IPS-NIHi7 (cell line): ENCODE measurements at regions not wholly inside any gene's neighbourhood (a gene's known extent, or its start where the extent isn't known, plus 50 kb on each side); places are given as distances from the start of the nearest gene placed in this dataset.

ENCODE experiments used
- DNase-seq: peaks from one replicate; pipeline ENCODE4 v3.0.0; 2012; ENCODE audit warnings: mixed read lengths; ENCODE audit errors: extremely low spot score

DNA sequence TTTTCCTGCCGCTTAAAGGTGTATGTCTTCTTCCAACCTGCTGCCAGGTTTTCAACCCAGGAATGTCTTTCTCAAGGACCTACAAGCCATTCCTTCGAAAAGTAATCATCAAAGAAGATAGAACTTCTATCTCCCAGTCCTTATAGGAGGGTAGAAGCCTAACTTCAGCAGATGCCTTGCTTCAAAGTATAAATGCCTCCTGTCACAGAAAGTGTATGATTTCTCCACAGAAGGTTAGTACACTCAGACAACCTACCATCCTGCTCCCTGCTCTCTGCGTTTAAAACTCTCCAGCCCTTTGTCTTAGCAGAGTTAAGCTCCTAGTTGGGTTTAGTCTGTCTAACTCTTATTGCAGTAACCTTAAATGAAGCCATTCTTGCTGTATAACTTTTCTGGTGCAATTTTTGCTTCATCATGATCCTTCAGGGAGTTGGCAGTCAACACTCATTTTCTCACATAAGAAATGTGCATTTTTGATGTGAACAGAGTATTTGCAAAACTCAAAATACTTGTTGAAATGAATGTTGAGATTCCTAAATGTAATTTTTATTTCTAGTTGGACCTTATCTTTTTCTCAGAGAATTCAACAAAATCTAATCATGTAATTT lies 737.5 kb downstream of the LIG4 start:
- DNase-seq = no peak

DNA sequence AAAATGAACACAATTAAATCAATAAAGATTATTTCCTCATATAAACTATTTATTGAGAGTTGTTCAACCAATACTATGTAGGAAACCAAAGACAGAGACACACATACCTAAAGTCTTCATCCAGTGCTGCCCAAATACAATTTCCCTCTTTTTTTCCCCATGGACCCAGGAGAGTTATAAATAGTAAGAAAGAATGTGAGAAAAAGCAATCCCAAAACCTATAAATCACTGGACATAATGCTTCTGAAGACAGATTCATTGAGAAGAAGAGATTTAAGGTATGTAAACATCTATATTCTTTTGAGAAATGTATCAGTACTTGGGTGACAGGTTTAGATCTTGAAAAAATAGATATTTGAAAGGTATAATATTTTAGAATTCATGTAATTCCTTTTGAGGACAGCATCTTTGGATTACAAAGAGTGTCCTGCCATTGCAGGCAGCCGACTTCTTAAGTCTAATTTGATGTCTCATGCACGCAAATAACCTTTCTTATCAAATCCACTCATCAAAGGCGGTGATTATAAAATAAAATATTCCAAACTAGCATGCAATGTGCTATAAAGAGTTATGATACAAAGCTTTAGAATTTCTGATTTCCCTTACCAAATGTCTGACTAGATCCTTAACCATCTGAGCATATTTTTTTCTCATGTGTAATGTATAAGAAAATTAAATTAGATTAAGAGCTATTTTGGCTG lies 739.4 kb downstream of the LIG4 start:
- no peak for DNase-seq

DNA sequence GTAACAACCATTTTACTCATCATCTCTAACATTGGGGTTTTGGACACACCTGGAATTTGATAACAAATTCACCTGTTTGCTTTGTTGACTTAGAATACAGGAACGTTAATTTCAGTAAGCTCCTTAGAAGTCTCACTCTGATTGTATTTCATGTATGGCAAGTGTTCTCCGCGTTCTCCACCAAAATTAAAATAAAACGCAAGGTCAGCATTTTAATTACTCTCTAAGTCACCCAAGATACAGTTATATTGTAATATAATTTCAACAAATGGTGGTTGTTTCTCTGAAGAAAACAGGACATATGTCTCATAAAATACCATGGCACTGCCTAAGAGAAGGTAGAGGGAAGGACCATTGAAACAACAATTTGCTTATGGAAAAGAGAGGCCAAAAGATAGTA lies 742.1 kb downstream of the LIG4 start:
- DNase-seq = no peak

DNA sequence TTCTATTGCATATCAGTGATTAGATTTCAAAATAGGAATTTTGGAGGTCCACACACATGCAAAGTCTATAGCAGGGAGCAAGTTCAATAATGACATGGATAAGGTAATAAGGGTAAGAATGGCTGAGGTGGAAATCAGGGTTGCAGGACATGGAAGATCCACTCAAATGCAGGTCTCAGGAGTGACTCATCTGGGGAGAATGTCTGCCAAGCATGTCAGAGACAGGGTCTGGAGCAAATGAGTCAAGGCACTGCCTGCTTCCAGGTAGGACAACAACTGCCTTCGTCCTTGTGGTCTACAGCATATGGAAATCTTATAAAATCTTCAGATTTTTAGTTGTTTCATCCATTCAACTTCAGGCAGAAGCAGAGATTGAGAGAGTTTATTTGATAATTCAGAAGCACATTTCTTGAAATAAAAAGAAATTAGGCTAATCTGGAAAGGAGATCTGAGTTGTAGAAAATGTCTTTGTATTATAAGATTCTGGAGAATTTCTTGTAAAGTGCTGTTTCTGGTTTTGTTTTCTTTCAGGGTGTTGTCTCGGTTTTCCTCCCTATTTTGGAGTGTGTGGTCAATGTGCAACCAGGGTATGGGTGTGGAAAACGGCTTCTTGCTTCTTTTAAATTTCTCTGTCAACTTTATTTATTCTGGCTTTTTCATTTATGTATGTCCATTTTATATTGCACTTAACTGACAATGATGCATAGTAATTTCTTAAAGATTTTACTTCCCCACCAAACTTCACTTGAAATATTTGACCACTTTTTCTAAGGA lies 748.8 kb downstream of the LIG4 start:
- DNase-seq = peak; percentile 31

DNA sequence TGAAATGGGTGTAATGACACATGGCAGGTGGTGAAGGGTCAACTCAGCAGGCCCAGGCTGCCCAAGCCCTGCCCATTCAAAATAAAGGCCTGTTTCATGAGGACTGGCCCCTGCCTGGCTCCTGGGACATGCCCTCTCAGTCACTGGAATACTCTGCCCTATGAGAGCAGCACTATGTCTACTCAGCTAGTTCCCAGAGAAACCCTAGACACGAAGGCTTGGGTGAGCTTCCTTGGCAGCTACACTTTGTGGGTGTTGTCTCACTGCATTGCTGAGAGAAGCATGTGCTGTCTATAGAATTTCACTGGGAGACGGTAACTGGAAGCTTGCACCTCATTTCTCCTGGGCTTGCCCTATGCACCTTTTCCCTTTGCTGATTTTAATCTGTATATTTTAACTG lies 752.8 kb downstream of the LIG4 start:
- DNase-seq = no peak

DNA sequence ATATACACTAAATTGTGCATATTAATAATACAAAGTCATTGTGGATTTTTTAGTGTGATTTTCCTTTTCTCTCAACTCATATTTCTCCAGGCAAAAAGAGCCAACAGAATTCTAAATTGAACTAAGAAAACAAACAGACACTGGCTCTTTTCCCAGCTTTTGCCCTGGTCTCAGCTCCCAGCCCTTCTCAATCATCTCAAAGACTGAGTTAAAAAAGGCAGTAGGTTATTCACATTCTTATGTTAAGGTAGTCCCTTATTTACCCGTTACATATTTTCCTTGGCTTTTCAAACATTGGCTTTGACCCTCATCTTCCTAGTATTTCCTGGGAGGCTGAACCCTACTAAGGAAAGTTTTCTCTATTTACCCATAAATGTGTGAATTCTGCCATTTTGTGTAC lies 753.6 kb downstream of the LIG4 start:
- no peak for DNase-seq

DNA sequence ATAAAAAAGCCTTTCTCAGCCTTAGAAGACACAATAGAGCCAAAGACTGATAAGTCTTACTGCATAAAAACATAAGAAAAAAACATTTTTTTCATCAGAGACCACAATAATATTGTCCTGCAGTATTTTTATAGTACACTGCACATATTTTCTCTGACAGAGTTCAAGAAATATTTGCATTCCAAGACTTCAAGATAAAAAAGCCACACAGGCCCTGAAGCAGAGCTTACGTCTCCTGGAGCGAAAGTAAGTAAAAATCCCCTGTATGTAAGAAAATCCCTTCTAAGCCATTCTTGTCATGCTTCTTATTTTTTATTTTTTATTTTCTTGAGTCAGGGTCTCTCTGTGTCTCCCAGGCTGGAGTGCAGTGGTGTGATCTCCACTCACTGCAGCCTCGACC lies 755.9 kb downstream of the LIG4 start:
- DNase-seq = no peak

DNA sequence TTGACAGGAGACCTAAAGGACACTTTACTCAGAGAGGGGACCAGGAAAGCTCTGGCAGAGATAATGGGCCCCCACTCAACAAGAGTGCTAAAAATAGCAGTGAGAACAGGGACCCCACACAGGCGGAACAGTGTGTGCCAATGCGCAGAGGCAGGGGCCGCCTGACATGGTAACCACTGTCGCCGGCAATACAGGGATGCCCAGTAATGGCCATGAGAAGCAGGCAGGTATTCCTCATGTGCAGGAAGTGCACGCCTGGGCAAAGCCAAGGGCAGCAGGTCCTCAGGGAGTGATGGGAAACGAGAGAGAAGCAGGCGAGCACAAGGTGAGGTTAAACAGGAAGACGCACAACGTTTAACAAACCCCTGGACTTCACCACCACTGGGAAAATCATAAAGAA lies 757.1 kb downstream of the LIG4 start:
- no peak for DNase-seq

DNA sequence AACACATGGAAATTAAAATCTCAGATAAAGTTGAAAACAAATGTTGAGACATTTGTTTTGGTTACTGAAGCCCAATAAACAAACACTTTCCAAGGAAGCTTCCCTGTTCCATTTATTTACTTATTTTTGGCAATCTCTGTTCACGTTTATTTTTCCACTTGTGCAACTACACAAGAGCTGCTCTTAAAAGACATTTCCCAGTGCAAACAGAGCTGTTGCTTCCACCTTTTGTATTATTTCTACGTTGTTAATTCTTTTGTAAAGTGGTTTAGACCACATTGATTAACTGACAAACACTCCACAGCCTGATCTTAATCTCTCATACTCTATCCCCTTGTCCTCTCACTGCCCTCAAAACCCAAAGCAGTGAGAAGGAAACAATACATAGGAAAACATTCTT lies 757.6 kb downstream of the LIG4 start:
- DNase-seq = no peak

DNA sequence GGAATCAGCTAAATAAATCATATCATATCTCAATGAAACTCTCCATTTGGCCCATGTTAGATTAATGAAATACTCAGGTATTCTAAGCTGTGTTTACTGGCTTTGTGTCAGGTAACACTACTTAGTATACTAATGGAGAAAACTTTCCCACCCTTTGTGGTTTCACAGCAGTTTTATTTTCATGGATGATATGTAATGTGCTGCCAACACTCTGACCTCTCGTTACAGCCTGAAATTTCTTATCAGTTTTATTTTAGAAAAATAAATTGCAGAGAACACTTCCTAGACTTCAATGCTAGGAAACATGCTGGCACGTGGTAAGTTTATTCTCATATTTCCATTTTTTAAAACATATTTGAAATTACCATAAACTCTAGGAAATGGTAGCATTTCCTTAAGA lies 758.9 kb downstream of the LIG4 start:
- DNase-seq = no peak

DNA sequence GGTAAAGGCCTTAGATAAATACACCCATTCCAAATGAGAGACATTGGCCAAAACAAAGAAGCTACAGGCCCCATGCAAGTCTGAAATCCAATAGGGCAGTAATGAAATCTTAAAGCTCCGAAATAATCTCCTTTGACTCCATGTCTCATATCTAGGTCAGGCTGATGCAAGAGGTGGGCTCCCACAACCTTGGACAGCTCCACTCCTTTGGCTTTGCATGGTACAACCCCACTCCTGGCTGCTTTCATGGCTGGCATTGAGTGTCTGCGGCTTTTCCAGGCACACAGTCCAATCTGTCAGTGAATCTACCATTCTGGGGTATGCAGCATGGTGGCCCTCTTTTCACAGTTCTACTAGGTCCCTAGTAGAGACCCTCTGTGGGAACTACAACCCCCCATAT lies 762.5 kb downstream of the LIG4 start:
- no peak for DNase-seq

DNA sequence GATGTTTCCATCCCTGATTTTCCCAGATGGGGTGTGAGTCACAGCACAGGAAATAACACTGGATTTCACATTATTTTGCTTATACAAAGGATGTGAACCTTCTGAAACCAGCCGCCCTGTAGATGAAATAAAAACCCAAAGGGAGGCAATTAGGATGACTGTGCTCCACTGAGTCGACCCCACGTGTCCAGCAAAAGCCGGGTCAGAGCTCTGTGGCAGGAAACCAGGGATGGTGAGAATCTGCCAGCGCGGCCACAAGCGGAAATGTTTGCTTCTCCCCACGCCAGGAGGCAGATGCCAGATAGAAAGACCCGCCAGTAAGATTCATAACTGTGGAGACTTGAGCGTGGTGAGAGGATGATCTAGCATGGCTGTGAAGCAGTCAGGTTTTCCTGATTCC lies 764.4 kb downstream of the LIG4 start:
- DNase-seq = no peak

DNA sequence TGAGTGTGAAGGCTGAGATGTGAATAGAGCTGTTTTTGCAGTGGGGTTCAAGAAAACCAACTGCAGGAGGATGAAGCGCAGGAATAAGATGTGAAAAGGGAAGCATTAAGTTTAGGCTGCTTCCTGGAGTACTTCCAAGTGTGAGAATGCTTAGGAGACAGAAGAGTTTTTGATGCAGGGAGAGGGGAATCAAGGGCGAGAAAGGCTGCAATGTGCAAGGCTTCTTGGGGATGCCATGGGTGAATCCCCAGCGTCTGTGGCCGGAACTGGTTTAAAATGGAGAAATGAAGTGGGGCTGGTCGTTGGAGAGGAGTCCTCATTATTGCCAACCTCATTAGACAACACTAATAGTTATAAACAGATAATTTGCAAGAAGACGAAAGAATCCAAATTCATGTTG lies 764.9 kb downstream of the LIG4 start:
- DNase-seq = no peak

DNA sequence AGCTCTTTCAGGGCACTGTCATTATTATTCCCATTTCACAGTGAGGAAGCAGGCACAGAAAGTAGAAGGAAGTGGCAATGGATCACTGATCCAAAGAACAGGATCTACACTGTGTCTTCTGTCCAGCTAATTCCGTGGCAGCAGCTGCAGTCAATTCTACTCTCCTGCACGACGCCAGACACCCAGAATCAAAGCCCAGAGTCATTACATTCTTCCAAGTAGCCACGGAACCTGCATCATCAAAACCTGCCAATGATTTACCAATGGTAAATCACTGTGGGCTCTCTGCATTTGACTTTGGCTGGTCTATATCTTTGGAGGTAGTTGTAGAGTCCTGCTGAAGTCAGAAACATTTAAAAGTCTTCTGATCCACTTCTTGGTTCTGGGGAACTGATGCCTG lies 767.7 kb downstream of the LIG4 start:
- no peak for DNase-seq

DNA sequence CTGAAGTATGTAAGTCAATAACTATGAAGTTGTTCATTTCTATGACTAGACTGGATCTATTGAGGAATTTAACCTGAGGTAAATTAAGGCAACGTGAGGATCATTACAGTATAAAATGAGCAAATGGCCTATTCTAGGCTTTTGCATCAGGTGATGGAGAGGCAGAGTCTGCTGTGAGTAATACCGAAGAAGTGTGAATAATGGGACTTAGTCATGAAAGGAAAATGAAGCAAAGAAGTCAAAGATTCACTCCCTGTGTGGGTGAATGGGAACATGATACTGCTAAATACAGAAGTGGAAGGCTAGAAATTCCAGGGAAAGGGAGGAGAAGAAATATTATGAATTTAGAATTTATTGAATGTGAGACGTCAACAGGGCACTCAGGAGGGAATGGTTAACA lies 774.1 kb downstream of the LIG4 start:
- DNase-seq = no peak

DNA sequence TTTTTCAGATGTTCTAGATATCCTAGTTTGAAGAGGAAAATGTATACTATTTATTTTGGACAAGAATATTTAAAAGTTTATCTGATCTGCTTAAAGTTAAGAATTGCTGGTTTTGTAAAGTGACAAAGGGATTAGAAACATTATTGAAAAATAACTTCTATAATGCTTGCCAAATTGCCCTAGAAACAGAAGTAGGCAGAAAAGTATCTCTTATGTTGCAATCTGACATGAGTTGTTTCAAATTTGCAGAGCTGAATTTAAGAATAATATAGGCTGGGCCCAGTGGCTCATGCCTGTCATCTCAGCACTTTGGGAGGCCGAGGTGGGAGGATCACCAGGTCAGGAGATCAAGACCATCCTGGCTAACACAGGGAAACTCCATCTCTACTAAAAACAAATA lies 777.1 kb downstream of the LIG4 start:
- DNase-seq = no peak

DNA sequence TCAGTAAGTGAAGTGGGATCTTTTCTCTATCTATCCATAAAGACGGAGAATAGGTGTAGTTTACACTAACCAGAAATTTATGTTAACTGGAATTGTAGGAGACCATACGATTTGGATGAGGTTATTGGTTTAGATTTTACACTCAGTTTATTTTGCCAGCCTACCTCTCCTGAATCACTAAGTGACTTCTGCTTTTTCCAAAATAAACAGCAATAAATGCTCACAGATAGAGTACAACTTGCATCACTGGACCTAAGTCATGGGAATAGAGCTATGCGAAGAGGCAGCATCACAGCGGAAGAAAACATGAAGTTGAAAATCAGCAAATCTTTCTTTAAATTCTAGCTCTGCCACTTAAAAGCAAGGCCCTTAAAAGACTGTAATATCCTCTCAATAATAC lies 781.0 kb downstream of the LIG4 start:
- DNase-seq = no peak

DNA sequence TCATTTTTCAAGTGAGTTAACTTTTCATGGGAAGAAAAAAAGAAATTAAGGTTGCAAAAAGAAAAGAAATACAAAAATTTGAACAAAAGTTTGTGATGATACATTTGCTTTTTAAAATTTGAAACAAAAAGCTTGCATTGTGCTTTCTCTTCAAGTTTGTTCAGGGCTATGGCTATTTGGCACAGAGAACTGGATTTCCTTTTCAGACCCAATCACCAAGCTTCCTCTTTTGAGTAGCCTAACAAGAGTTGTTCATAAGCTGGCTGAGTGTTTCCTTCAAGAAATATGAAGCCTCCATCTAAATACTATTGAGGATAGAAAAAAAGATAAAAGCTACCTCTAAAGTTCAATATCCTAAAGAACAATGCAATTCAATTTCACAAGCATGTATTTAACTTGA lies 787.8 kb downstream of the LIG4 start:
- no peak for DNase-seq

DNA sequence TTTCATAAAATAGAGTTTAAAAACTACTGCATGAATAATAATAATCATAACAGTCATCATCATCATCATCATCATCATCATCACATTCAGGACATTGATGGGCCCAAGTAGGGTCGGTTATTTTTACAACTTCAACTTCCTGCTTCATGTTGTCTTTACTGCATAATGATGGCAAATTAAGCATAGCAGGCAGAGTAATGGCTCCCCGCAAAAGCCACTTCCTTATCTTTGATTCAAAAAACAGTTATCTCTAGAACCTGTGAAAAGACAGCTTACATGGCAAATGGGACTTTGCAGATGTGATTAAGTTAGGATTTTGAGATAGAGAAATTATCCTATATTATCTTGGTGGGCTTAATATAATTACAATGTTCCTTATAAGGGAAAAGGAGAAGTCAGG lies 792.9 kb downstream of the LIG4 start:
- no peak for DNase-seq

DNA sequence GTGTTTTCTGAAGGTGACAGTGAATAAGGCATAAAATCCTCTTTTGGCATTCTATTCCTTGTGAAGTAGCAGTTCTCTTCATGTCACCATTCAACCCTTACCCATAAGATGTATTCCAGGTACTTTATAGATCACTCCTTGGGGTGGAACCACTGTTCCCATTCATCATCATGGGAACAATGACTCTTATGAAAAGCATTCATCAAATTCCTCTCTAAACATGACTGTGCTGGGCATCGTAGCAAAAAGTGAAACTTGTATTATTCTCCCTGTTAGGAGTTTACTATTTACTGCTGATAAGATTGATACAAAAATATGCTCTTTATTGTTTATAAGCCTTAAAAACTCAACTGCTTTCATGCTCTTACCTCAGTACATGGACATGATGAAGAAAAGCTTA lies 793.4 kb downstream of the LIG4 start:
- DNase-seq = no peak

DNA sequence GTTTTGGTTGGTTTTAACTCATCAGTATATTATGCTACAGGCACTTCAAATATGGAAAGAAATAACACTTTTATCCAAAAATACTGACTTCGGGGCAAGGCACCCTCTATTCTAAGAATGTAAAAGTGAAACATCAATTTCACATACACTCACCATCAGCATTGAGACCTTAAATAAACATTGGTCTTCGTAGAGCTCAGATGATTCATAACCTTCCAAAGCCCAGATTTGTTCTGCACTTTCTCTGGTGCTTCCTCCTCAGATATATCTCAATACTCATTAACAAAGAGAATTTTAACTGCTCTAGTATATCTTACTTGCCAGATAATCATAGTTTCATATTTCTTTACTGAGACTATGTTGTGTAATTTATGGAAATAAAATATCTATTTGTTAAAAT lies 794.3 kb downstream of the LIG4 start:
- DNase-seq = no peak

DNA sequence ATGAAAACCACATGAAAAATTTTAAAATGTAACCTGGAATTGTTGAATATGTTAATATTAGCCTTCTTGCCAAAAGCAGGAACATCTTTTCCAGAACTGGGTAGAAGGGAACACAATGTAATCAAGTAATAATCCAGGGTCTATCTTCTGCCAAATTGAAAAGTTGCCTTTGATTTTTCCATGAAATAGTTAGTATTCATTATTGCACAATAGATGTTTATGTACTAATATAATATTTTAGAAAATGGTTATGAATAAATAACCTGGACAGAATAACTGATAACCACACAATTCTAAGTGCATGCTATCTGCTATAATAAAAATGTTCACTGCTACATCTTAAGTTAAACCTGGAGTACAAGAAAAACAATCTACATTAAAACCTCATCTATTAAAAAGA lies 802.3 kb downstream of the LIG4 start:
- DNase-seq = no peak

DNA sequence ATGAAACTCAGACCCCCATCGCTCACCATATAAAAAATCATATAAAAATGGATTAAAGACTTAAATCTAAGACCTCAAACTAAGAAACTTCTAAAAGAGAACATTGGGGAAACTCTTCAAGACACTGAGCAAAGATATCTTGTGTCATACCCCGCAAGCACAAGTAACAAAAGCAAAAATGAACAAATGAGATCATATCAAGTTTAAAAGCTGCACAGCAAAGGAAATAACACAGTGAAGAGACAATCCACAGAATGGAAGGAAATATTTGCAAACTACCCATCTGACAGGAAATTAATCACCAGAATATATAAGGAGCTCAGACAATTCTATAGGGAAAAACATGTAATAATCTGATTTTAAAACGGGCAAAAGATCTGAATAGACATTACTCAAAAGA lies 808.3 kb downstream of the LIG4 start:
- DNase-seq = no peak
